ENCODE measurements at regions not wholly inside any gene's neighbourhood (a gene's known extent, or its start where the extent isn't known, plus 50 kb on each side); places are given as distances from the start of the nearest gene placed in this dataset.

- TF ChIP-seq POLR2A (IDR thresholded peaks at IDR 0.05) (no peak), EP300 (IDR thresholded peaks at IDR 0.05; ENCODE audit: low read depth) (no peak), CTCF (IDR thresholded peaks at IDR 0.05) (no peak), POLR2AphosphoS5 (IDR thresholded peaks at IDR 0.05) (no peak)
Measured at GRCh38 chr3:76122007-76122406, 336.7 kb upstream of the ZNF717 start.

Measured in transverse colon (tissue), 4 donors.